ENCODE measurements at regions not wholly inside any gene's neighbourhood (a gene's known extent, or its start where the extent isn't known, plus 50 kb on each side); places are given as distances from the start of the nearest gene placed in this dataset.

GRCh38 chr4:32094987-32095386 lies 1374.8 kb downstream of the PCDH7 start:
- DNase-seq, result no peak
- TF ChIP-seq GATA1 (IDR thresholded peaks at IDR 0.05; ENCODE audit: low read depth, low read length) (no peak), POLR2A (IDR thresholded peaks at IDR 0.05; ENCODE audit: low read length) (no peak)

DNA sequence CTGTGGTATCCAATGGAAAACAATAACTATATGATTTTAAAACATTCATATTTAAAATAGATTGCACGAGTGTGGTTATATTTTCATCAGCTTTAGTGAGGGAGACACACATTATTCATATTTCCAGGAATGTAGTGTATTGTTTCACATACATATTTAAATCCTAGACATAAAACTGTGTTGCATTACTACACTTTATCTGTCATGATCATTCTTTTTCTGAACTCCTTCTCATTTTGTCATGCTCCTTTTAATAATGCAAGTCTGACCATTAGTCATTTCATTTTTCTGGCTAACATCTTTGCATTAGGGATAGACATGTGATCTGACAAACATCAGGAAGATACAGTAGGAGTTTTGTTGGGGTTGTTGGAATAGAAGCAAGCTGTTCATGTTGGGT lies 1382.7 kb downstream of the PCDH7 start:
- no peak for DNase-seq
- TF ChIP-seq GATA1 (IDR thresholded peaks at IDR 0.05; ENCODE audit: low read depth, low read length), result no peak
- no peak for TF ChIP-seq POLR2A (IDR thresholded peaks at IDR 0.05; ENCODE audit: low read length)

- DNase-seq, result no peak
- TF ChIP-seq POLR2A (IDR thresholded peaks at IDR 0.05; ENCODE audit: low read length) (no peak), GATA1 (IDR thresholded peaks at IDR 0.05; ENCODE audit: low read depth, low read length) (no peak)
These were observed 1386.6 kb downstream of the PCDH7 start for GRCh38 chr4:32106767-32107166.

GRCh38 chr4:32112891-32113290 lies 1392.7 kb downstream of the PCDH7 start:
- no peak for DNase-seq
- TF ChIP-seq GATA1 (IDR thresholded peaks at IDR 0.05; ENCODE audit: low read depth, low read length) (no peak), POLR2A (IDR thresholded peaks at IDR 0.05; ENCODE audit: low read length) (no peak)

DNA sequence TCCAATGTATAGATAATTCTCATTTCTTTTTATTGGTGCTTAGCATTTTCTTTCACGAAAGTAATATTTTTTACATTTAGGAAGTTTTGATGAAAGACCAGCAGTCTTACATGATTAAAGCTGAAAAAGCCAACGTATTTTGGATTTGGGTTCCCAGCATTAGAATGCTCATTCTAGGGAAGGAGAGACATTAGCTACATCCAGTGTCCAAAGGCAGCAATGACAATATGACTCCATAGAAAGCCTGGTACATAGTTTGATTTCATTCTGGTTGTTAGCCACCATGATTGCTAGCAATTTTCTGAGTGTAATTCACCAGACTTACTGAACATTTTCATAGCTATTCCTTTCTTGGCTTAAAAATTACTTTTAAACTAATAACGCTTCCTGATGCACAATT lies 1397.5 kb downstream of the PCDH7 start:
- TF ChIP-seq POLR2A (IDR thresholded peaks at IDR 0.05; ENCODE audit: low read length), result no peak
- no peak for TF ChIP-seq GATA1 (IDR thresholded peaks at IDR 0.05; ENCODE audit: low read depth, low read length)
- DNase-seq, result peak in 1 of 2 experiments; percentile 1

GRCh38 chr4:32119907-32120306 lies 1399.7 kb downstream of the PCDH7 start:
- no peak for DNase-seq
- TF ChIP-seq POLR2A (IDR thresholded peaks at IDR 0.05; ENCODE audit: low read length), result no peak

DNA sequence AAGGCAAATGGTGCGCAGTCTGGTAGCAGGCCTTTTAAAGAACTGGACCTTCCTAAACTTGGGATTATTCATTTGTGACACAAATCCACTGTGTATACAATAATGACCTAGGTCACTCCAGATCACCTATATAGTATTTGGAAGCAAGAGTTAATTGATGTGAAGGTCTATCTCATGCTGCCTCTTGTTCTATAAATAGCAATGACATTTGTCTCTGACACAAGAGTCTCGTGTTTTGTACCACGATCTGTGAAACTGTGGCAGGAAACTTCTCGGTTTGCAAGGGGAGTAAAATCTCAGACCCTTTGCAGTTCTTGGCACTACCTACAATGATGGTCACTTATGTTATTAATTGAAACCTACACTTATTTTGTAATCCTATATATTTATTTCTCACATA lies 1408.4 kb downstream of the PCDH7 start:
- DNase-seq, result no peak

GRCh38 chr4:32129967-32130366 lies 1409.8 kb downstream of the PCDH7 start:
- no peak for TF ChIP-seq GATA1 (IDR thresholded peaks at IDR 0.05; ENCODE audit: low read depth, low read length)

More for the DNA sequence above, 1408.4 kb downstream of the PCDH7 start:
- TF ChIP-seq GATA1 (IDR thresholded peaks at IDR 0.05; ENCODE audit: low read depth, low read length), result no peak
- TF ChIP-seq POLR2A (IDR thresholded peaks at IDR 0.05; ENCODE audit: low read length), result no peak

GRCh38 chr4:32133141-32133540 lies 1413.0 kb downstream of the PCDH7 start:
- TF ChIP-seq POLR2A (IDR thresholded peaks at IDR 0.05; ENCODE audit: low read length) (no peak), GATA1 (IDR thresholded peaks at IDR 0.05; ENCODE audit: low read depth, low read length) (no peak)
- DNase-seq, result no peak

More at GRCh38 chr4:32129967-32130366, 1409.8 kb downstream of the PCDH7 start:
- DNase-seq, result no peak

GRCh38 chr4:32133734-32134133 lies 1413.6 kb downstream of the PCDH7 start:
- DNase-seq, result no peak
- TF ChIP-seq POLR2A (IDR thresholded peaks at IDR 0.05; ENCODE audit: low read length) (no peak), GATA1 (IDR thresholded peaks at IDR 0.05; ENCODE audit: low read depth, low read length) (no peak)

GRCh38 chr4:32135642-32136041 lies 1415.5 kb downstream of the PCDH7 start:
- no peak for TF ChIP-seq POLR2A (IDR thresholded peaks at IDR 0.05; ENCODE audit: low read length)
- no peak for TF ChIP-seq GATA1 (IDR thresholded peaks at IDR 0.05; ENCODE audit: low read depth, low read length)
- no peak for DNase-seq

DNA sequence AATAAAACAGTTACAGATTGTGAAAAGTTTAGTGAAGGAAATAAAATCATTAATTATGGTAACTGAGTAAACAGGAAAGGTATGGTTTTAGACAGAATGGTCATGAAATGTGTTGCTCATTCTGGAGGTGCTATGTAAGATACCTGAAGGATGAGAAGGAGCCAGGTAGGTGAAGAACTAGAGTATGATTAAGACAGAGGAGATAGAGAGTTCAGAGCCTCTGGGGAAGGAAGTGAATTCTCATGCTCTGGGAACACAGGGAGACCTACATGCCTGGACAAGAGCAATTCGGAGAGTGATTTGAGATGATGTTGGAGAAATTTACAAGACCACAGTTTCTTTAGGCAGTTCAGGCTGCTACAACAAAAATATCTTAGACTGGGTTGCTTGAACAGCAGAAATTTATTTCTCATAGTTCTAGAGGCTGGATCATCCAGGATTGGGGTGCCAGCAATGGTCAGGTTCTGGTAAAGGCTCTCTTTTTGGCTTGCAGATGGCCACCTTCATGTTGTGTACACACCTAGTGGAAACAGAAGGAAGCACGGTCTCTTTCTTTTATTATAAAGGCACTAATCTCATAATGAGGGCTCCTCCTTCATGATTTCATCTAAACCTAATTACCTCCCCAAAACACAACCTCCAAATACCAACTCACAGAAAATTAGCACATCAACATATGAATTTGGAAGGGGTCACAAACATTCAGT lies 1416.1 kb downstream of the PCDH7 start:
- no peak for TF ChIP-seq POLR2A (IDR thresholded peaks at IDR 0.05; ENCODE audit: low read length)
- TF ChIP-seq GATA1 (IDR thresholded peaks at IDR 0.05; ENCODE audit: low read depth, low read length), result no peak
- no peak for DNase-seq

DNA sequence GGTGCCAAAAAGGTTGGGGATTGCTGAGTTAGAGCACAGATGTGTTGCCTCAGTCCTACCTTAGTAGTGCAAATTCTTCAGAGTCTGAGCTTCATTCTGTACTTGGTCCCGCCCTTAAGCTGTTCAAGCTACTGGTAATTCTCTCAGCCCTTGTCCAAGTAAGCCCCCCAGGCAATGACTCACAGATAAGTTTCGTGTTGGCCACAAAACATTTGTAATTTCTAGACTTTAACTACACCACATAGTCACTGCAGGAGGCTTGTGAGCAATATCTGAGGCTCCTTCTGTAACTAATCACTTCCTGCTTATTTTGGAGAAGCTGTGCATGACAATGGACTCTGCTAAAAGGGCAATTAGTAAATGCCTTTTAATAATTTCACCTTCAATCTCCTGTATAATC lies 1420.5 kb downstream of the PCDH7 start:
- TF ChIP-seq GATA1 (IDR thresholded peaks at IDR 0.05; ENCODE audit: low read depth, low read length), result no peak
- no peak for TF ChIP-seq POLR2A (IDR thresholded peaks at IDR 0.05; ENCODE audit: low read length)

GRCh38 chr4:32142075-32142474 lies 1421.9 kb downstream of the PCDH7 start:
- no peak for DNase-seq
- TF ChIP-seq GATA1 (IDR thresholded peaks at IDR 0.05; ENCODE audit: low read depth, low read length), result no peak
- no peak for TF ChIP-seq POLR2A (IDR thresholded peaks at IDR 0.05; ENCODE audit: low read length)

More for the DNA sequence above, 1420.5 kb downstream of the PCDH7 start:
- DNase-seq, result no peak

DNA sequence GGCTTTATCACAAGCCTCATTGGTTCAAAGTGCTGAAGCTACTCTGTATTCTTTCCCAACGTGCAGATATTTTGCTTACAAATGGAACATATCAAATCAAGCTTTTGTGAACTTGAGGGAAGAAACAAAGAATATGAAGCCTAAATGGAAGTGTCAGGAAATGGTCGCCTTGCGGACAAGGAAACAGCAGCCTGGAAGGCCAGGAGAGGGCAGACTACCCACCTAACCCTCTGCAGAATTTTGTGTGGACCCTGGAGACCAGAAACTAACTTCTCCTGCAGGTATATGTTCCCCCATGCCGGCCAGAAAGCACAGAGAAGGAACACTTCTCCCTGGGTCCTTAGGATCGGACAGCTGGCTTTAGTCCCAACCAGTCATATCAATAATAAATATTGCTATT lies 1425.8 kb downstream of the PCDH7 start:
- no peak for DNase-seq
- no peak for TF ChIP-seq GATA1 (IDR thresholded peaks at IDR 0.05; ENCODE audit: low read depth, low read length)
- no peak for TF ChIP-seq POLR2A (IDR thresholded peaks at IDR 0.05; ENCODE audit: low read length)
